DND-41 (cell line): ENCODE measurements at regions not wholly inside any gene's neighbourhood (a gene's known extent, or its start where the extent isn't known, plus 50 kb on each side); places are given as distances from the start of the nearest gene placed in this dataset.

Source experiments
- CTCF ChIP-seq: IDR thresholded peaks from 2 replicates; pipeline ENCODE4 v1.5.1; 2012; ENCODE audit warnings: borderline replicate concordance, low read length, moderate library complexity, mild to moderate bottlenecking; ENCODE audit not compliant: poor library complexity, severe bottlenecking; ENCODE audit errors: extremely low read depth
- EZH2 ChIP-seq: IDR thresholded peaks from 3 replicates; pipeline ENCODE4 v1.6.1; 2012; ENCODE audit warnings: borderline replicate concordance, low read depth, mild to moderate bottlenecking, moderate library complexity, low read length, inconsistent platforms; ENCODE audit not compliant: severe bottlenecking

GRCh38 chr12:93033948-93034347, 104.9 kb upstream of the EEA1 start:
- TF ChIP-seq CTCF (no peak), EZH2 (no peak)
